GM21526 (cell line): ENCODE measurements at regions not wholly inside any gene's neighbourhood (a gene's known extent, or its start where the extent isn't known, plus 50 kb on each side); places are given as distances from the start of the nearest gene placed in this dataset.

Experiments
- ATAC-seq: cut with Tn5 transposase; IDR thresholded peaks from one replicate; pipeline ENCODE4 v1.9.1; 2021; ENCODE audit warnings: moderate library complexity; ENCODE audit not compliant: unreplicated experiment, low FRiP score

- no peak for ATAC-seq
Measured at GRCh38 chr1:87505391-87505983, 176.8 kb downstream of the LMO4 start.

DNA sequence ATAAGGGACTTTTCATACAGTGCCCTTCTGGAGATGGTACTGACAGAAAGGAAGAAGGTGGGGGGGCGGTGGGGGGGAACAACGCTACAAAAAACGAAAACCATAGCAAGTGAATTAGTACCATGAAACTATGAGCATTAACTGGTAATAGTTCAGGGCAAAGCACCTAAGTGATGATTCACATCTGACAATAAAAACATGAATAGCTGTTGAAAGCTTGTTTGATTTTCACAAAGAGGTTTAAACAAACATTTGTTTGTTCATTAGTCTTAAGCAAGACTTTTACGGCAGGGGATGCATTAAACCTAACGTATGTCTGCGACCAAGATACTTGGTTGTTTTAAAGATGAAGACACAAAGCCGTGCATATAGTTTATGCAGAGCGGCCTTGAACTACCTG is 177.5 kb downstream of the LMO4 start:
- ATAC-seq = no peak

DNA sequence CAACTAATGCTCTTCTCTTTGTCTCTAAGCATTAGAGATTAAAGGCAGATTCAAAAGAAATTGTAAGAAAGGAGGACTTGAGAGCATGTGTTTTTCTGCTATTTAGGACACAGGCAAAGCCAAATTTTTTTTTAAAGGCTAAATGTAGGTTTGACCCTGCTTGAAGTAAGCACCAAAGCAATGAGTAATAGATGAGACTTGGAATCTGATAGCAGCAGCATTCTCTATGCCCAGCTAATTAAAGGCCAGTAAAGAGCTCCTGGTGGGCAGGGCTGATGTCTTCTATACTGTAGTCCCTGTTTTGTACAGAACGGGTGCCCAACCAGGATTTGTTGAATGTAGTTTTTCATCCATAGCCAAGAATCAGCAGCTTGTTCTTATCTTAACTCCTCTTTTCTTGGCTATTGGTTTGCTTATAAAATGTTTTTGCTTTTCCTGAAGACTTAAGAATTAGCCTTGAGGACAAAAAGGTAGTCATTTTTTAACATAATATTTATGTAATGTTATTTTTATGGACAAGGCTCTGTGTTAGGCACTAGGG is 179.6 kb downstream of the LMO4 start:
- ATAC-seq = no peak

DNA sequence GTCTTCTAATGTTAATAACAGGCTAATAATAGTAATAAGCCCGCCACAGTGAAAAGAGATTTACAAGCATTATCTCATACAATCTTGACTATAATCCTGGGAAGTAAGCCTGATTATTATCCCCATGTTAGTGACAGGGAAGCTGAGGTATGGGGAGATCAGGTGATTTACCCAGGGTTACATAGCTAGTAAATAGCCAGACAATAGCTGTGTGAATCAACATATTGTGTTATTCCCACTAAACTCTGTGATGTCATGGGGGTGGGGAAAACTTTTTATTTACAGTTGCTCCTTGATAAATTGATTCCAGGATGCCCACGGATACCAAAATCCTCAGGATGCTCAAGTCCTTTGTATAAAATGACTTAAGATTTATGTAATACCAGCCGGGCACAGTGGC is 181.9 kb downstream of the LMO4 start:
- no peak for ATAC-seq

DNA sequence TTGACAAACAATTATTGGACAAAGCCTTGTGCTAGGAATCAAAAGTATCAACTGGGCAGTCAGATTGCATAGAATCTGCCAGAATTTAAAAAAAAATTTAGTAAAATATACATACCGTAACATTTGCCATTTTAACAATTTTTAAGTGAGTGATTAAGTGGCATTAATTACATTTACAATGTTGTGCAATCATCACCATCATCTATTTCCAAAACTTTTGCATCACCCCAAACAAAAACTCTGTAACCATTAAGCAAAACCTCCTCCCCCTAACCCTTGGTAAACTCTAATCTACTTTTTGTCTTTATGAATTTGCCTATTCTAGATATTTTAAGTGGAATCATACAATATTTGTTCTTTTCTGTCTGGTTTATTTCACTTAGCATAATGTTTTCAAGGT is 182.8 kb downstream of the LMO4 start:
- ATAC-seq = no peak

- no peak for ATAC-seq
Measured at GRCh38 chr1:87512431-87512830, 183.8 kb downstream of the LMO4 start.

- no peak for ATAC-seq
Measured at GRCh38 chr1:87513255-87513654, 184.6 kb downstream of the LMO4 start.

GRCh38 chr1:87513966-87514660 is 185.4 kb downstream of the LMO4 start:
- no peak for ATAC-seq

DNA sequence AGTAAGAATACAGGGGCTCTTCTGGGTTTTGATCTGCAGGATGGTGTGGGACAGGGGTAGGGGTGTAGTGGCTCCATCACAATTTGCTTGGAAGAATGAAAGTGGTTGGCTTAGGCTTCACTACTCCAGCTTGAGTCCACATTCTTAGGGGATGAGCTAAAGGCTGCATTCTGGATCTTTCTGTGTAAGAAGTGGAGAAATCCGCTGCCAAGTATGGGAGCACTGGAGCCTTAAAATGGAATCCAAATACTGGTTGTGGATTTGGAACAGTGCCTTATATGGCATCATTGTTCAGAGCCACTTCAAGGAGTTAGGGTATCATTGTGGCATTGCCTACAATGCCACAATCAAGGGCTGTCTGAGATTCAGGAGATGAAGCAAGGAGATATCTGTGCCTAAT is 187.1 kb downstream of the LMO4 start:
- ATAC-seq = no peak

DNA sequence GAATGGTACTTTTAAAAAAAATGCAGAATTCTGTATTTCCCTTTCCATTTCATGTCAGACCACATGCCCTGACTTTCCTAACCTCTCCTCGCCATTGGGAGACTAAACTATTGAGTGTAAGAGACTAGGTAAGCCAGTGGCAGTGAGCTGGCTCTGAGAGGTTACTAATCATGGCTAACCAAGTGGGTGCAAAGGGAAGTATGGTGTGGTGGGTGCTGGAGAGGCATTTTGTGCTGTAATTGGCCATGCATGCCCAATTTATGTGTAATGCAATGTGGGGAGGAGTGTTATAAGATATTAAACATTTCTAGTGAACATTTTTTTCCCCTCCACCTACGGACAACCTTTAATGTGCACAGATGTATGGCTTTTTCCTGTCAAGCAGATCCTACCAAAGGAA is 190.1 kb downstream of the LMO4 start:
- ATAC-seq = no peak

GRCh38 chr1:87521452-87521851 is 192.8 kb downstream of the LMO4 start:
- no peak for ATAC-seq

DNA sequence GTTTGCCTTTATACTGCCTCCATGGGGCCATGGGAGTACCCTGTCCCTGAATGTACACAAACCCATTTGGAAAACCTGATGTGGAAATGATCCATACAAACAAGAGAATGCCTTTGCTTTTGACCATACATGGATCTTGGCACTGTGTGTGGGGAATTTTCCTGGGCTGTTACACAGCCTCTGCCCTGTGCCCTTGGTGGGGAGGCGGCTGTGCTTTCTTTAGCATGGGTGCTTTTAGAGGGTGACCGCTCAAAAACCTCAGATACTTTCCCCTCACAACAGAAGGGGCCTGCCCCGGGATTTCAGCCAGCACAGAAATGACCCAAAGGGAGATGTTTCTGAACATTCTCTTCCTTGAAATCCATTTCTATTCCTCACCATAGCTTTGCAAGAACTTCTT is 194.8 kb downstream of the LMO4 start:
- no peak for ATAC-seq

DNA sequence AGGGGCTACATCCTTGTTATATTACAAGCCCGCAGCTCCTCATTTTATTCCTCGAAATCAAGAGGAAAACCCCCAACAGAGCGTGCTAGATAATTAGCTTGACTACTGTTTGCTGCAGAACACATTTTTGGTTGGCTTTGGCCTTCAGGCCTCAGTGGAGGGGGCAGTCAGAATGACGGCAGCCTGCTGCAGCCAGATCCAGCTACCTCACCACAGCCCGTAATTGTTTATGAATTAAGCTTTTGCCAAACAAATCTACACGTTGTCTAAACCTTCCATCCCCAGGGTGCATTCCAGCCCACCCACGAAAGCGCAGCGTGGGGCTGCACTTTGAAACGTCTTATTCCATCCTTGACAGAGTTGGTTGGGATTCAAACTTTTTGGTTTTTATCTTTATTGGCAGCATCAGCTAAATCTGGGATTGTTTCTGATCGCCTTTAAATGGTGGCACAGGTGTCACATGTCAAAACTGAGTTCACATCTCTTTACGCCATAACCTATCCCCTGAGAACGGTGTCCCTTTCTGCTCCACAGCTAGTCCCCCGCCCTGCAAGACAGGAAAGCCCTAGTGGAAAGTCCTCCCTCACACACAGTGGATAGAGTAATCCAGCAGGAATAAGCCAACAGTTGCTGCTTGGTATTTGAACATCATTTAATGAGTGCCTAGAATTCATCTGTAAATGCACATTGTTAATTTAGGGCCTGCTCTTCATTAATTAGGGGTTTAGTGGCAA is 195.5 kb downstream of the LMO4 start:
- ATAC-seq = no peak

DNA sequence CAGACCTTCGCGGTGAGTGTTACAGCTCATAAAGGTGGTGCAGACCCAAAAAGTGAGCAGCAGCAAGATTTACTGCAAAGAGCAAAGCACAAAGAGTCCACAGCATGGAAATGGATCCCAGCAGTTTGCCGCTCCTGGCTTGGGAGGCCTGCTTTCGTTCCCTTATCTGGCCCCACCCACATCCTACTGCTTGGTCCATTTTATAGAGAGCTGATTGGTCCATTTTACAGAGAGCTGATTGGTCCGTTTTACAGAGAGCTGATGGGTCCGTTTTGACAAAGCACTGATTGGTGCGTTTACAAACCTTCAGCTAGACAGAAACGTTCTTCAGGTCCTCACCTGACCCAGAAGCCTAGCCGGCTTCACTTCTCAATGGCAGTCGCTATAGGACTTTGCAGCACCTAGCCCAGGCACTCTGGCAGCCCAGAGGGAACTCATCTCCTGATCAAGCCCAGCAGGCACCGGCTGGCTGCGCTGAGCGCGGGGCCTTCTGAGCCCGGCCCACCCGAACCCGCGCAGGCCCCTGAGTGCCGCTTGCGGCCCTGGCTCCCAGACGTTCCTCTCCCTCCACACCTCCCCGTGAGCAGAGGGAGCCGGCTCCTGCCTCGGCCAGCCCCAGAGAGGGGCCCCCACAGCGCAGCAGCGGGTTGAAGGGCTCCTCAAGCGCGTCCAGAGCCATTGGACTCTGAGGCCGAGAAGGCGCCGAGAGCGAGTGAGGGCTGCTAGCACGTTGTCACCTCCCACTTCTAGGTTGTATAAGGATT is 200.3 kb downstream of the LMO4 start:
- no peak for ATAC-seq

DNA sequence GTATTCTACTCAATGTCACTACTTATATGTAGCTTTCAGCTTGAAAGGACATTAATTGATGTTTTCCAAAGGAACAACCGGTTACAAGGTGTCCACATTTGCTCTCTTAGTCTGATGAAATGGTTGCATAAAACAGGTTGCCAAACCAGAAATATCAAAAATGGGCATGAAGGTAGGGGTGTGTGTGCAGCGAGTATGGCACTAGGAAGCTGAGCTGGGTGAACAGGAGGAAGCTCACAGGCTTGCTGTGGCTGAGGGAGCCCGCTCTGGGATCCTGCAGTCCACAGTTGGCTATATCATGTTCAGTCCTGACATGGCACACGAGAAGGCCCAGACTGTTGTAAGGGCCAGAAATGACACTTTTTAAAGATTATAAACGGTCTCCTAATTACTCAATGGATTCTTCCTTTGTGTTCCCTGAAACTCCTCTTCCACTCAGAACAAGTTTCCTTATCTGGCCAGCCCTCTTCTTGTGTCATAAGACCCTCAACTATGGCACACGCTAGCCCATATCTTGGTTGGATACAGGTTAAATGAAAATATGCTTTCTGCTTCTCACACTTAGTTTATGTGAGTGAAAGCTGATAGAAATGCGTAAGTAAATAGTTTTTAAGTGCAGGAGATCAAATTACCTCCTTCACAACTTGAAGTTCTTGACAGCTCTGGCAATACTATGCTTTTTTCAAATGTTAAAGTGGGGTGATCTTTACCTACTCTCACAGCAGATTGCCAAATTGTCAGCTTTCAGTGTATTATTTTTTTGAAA is 201.5 kb downstream of the LMO4 start:
- ATAC-seq = no peak

DNA sequence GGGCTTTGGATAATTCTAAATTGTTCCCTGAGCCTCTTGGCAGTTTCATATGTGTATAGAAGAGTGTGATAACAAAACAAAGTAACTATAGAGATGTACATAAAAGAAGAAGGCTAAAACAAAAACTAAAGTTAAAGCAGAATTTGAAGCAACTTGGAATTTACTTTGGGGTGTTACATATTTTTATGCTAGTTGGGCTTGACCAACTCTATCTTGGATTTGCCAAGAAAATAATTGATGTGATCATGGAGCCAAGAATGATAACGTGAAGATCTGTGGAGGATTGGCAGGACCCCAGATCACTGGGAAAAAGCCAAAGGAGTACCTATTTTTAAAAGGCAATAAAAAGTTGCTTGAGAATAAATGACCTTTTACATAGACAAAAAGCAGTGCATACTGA is 206.9 kb downstream of the LMO4 start:
- no peak for ATAC-seq

DNA sequence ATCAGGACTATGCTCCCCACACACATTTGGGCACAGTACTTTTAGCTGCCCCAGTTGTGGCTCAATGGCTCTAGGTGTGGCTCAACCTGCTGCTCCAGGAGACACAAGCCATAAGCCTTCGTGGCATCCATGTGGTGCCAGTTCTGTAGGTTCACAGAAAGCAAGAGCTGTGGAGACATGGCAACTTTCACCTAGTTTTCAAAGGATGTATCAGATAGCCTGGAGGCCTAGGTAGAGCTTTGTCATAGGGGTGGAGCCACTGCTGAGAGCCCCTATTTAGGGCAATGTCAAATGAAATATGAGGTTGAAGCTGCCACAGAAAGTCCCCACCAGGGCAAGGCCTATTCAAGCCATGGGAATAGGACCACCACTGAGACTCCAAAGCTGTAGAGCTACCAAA is 210.5 kb downstream of the LMO4 start:
- no peak for ATAC-seq

- no peak for ATAC-seq
Measured at GRCh38 chr1:87542697-87543096, 214.0 kb downstream of the LMO4 start.

GRCh38 chr1:87549738-87550137 is 221.1 kb downstream of the LMO4 start:
- ATAC-seq = no peak

- ATAC-seq = no peak
Measured at GRCh38 chr1:87553511-87553910, 224.8 kb downstream of the LMO4 start.
